ENCODE measurements at regions not wholly inside any gene's neighbourhood (a gene's known extent, or its start where the extent isn't known, plus 50 kb on each side); places are given as distances from the start of the nearest gene placed in this dataset.

GRCh38 chr2:120539424-120539936 lies 193.5 kb downstream of the INHBB start:
- no peak for TF ChIP-seq CTCF (IDR thresholded peaks at IDR 0.05; ENCODE audit: insufficient read depth, missing control alignments)
- FAIRE-seq = no peak
- DNase-seq (ENCODE audit: insufficient read length, low spot score) = no peak

GRCh38 chr2:120539937-120540718 lies 194.2 kb downstream of the INHBB start:
- no peak for FAIRE-seq
- peak; percentile 53 for DNase-seq (ENCODE audit: insufficient read length, low spot score)
- no peak for TF ChIP-seq CTCF (IDR thresholded peaks at IDR 0.05; ENCODE audit: insufficient read depth, missing control alignments)

- FAIRE-seq = no peak
- TF ChIP-seq CTCF (IDR thresholded peaks at IDR 0.05; ENCODE audit: insufficient read depth, missing control alignments) = no peak
- DNase-seq (ENCODE audit: insufficient read length, low spot score) = no peak
Observed at GRCh38 chr2:120540719-120541552, 194.7 kb upstream of the GLI2 start.

- no peak for FAIRE-seq
- no peak for TF ChIP-seq CTCF (IDR thresholded peaks at IDR 0.05; ENCODE audit: insufficient read depth, missing control alignments)
Observed at GRCh38 chr2:120541553-120541932, 194.1 kb upstream of the GLI2 start.

GRCh38 chr2:120541972-120542670 lies 193.5 kb upstream of the GLI2 start:
- no peak for TF ChIP-seq CTCF (IDR thresholded peaks at IDR 0.05; ENCODE audit: insufficient read depth, missing control alignments)
- DNase-seq (ENCODE audit: insufficient read length, low spot score) (no peak), FAIRE-seq (no peak)

More at GRCh38 chr2:120541553-120541932, 194.1 kb upstream of the GLI2 start:
- DNase-seq (ENCODE audit: insufficient read length, low spot score) = no peak

GRCh38 chr2:120542911-120543527 lies 192.6 kb upstream of the GLI2 start:
- no peak for FAIRE-seq
- TF ChIP-seq CTCF (IDR thresholded peaks at IDR 0.05; ENCODE audit: insufficient read depth, missing control alignments) = no peak

More at GRCh38 chr2:120542911-120543527, 192.6 kb upstream of the GLI2 start:
- no peak for DNase-seq (ENCODE audit: insufficient read length, low spot score)
